ENCODE measurements at regions not wholly inside any gene's neighbourhood (a gene's known extent, or its start where the extent isn't known, plus 50 kb on each side); places are given as distances from the start of the nearest gene placed in this dataset.

- ATAC-seq = no peak
- 36% methylated on average over 12 of the region's 12 CpGs for WGBS (ENCODE audit: insufficient coverage, insufficient replicate concordance, low lambda C conversion rate, missing lambda C conversion rate)
- in situ Hi-C loops (cut with MboI) = no loop called here
These were observed 146.4 kb upstream of the DIAPH2 start for GRCh38 chrX:96538104-96538725.

GRCh38 chrX:96540111-96540631, 144.5 kb upstream of the DIAPH2 start:
- intact Hi-C loops (cut with micrococcal nuclease; ENCODE audit: unreplicated experiment) = no loop called here
- no peak for FAIRE-seq
- in situ Hi-C loops (cut with MboI) = no loop called here

More at GRCh38 chrX:96538104-96538725, 146.4 kb upstream of the DIAPH2 start:
- Histone ChIP-seq H3K4me3 (no peak overlapping the region), H3K4me1 (ENCODE audit: control insufficient read depth, insufficient read depth, low read length) (no peaks in the 10 kb centered on the region), H2AFZ (ENCODE audit: control insufficient read depth, low read depth, low read length) (no peak overlapping the region), H3K36me3 (ENCODE audit: control insufficient read depth in 2 of 2, insufficient read depth in 2 of 2, low read length in 1 of 2) (no peaks in the 10 kb centered on the region), H3K27ac (ENCODE audit: control insufficient read depth, insufficient read depth) (no peak overlapping the region), H3K79me2 (ENCODE audit: control insufficient read depth, insufficient read depth, low read length) (no peaks in the 10 kb centered on the region), H3K9ac (ENCODE audit: control insufficient read depth, insufficient read depth, low read length) (no peak overlapping the region), H4K20me1 (ENCODE audit: control insufficient read depth, insufficient read depth) (no peaks in the 10 kb centered on the region), H3K9me3 (replicated peaks; ENCODE audit: control insufficient read depth, insufficient read depth, low read length) (no peaks in the 10 kb centered on the region), H3K4me2 (ENCODE audit: control insufficient read depth, insufficient read depth) (no peak overlapping the region), H3K27me3 (replicated peaks in 1 of 2; ENCODE audit: control insufficient read depth in 2 of 2, insufficient read depth in 2 of 2, low read length in 1 of 2) (no peaks in the 10 kb centered on the region)
- ChIA-PET SMC1A (ENCODE audit: uncharacterized antibody, unreplicated experiment) (no interaction called here), RAD21 (ENCODE audit: unreplicated experiment) (no interaction called here), POLR2A (no interaction called here), CTCF (no interaction called here)
- TF ChIP-seq CHD1 (IDR thresholded peaks at IDR 0.05; ENCODE audit: low read depth, low read length) = no peak
- TF ChIP-seq YY1 (IDR thresholded peaks at IDR 0.05; ENCODE audit: low read depth, low read length) = no peak
- no peak for TF ChIP-seq STAT3 (IDR thresholded peaks at IDR 0.05; ENCODE audit: low read depth, low read length)
- TF ChIP-seq SMARCA5 (IDR thresholded peaks at IDR 0.05) = no peak
- TF ChIP-seq RAD21 (IDR thresholded peaks at IDR 0.05; ENCODE audit: insufficient read depth, low read depth, low read length) = no peak
- no peak for TF ChIP-seq FOXK2 (IDR thresholded peaks at IDR 0.05)
- TF ChIP-seq NRF1 (conservative IDR thresholded peaks at IDR 0.05; ENCODE audit: low read depth, low read length) = no peak
- intact Hi-C loops (cut with micrococcal nuclease; ENCODE audit: unreplicated experiment) = no loop called here
- BruUV-seq (replicated peaks) = no TSS peak
- FAIRE-seq (no peak), DNase-seq (ENCODE audit: low read depth, low spot score) (no peak)

More at GRCh38 chrX:96540111-96540631, 144.5 kb upstream of the DIAPH2 start:
- no peaks in the 10 kb centered on the region for H3K27me3 ChIP-seq (replicated peaks in 1 of 2; ENCODE audit: control insufficient read depth in 2 of 2, insufficient read depth in 2 of 2, low read length in 1 of 2)
- no peaks in the 10 kb centered on the region for H4K20me1 ChIP-seq (ENCODE audit: control insufficient read depth, insufficient read depth)
- POLR2A ChIA-PET = no interaction called here
- H3K36me3 ChIP-seq (ENCODE audit: control insufficient read depth in 2 of 2, insufficient read depth in 2 of 2, low read length in 1 of 2) = no peaks in the 10 kb centered on the region
- H2AFZ ChIP-seq (ENCODE audit: control insufficient read depth, low read depth, low read length) = no peak overlapping the region
- no peaks in the 10 kb centered on the region for H3K4me1 ChIP-seq (ENCODE audit: control insufficient read depth, insufficient read depth, low read length)
- RAD21 ChIA-PET (ENCODE audit: unreplicated experiment) = no interaction called here
- WGBS (ENCODE audit: insufficient coverage, insufficient replicate concordance, low lambda C conversion rate, missing lambda C conversion rate) = 0% methylated on average over 2 of the region's 2 CpGs
- no peaks in the 10 kb centered on the region for H3K9me3 ChIP-seq (replicated peaks; ENCODE audit: control insufficient read depth, insufficient read depth, low read length)
- no peaks in the 10 kb centered on the region for H3K79me2 ChIP-seq (ENCODE audit: control insufficient read depth, insufficient read depth, low read length)
- H3K27ac ChIP-seq (ENCODE audit: control insufficient read depth, insufficient read depth) = no peak overlapping the region
- CTCF ChIA-PET = no interaction called here
- ATAC-seq (no peak; the same call in 2 of the 3 replicates), DNase-seq (ENCODE audit: low read depth, low spot score) (no peak)
- SMC1A ChIA-PET (ENCODE audit: uncharacterized antibody, unreplicated experiment) = interaction anchor here (1.1 kb wide), 1 partner anchor 1193 kb away, joined by 5 read pairs; no protein-coding TSS in a partner anchor
- BruUV-seq (replicated peaks) = no TSS peak
- TF ChIP-seq ETV6 (conservative IDR thresholded peaks at IDR 0.05 in 1 of 2, IDR thresholded peaks at IDR 0.05 in 1 of 2; ENCODE audit: borderline replicate concordance in 1 of 2, low read depth in 1 of 2) = peak in 1 of 2 experiments; percentile 32; a peak in 1 of 4 replicates
- TF ChIP-seq SMAD5 (IDR thresholded peaks at IDR 0.05; ENCODE audit: low read depth) = no peak
- no peak for TF ChIP-seq CBFB (IDR thresholded peaks at IDR 0.05; ENCODE audit: low read depth)
- no peak for TF ChIP-seq RAD21 (IDR thresholded peaks at IDR 0.05; ENCODE audit: insufficient read depth, low read depth, low read length)
- no peak for TF ChIP-seq ZBTB33 (IDR thresholded peaks at IDR 0.05)
- TF ChIP-seq EGR1 (IDR thresholded peaks at IDR 0.05; ENCODE audit: borderline replicate concordance in 1 of 2, low read depth in 2 of 2, low read length in 2 of 2) = no peak
- no peak overlapping the region for H3K4me2 ChIP-seq (ENCODE audit: control insufficient read depth, insufficient read depth)
- H3K9ac ChIP-seq (ENCODE audit: control insufficient read depth, insufficient read depth, low read length) = no peak overlapping the region
- H3K4me3 ChIP-seq = no peak overlapping the region

All from GM12878 (cell line).